MM.1S (cell line): ENCODE measurements at regions not wholly inside any gene's neighbourhood (a gene's known extent, or its start where the extent isn't known, plus 50 kb on each side); places are given as distances from the start of the nearest gene placed in this dataset.

Source experiments
- DNase-seq: peaks from one replicate; pipeline ENCODE4 v3.0.0-alpha.2; 2015
- H2AFZ ChIP-seq: fragments of 300-600 bp; sonication (generic); 2 replicates; pipeline ENCODE4 v1.6.0; 2016; ENCODE audit warnings: antibody characterized with exemption, low read length
- H3F3A ChIP-seq: fragments of 300-600 bp; sonication (generic); 2 replicates; pipeline ENCODE4 v1.6.1; 2016; ENCODE audit warnings: mild to moderate bottlenecking, antibody characterized with exemption, low read length, moderate library complexity, mixed read lengths; ENCODE audit not compliant: insufficient read depth
- H3K27ac ChIP-seq: fragments of 300-600 bp; sonication (generic); 2 replicates; pipeline ENCODE4 v1.5.1; 2016; ENCODE audit warnings: mild to moderate bottlenecking, low read length
- H3K27me3 ChIP-seq: fragments of 300-600 bp; sonication (generic); replicated peaks from 2 replicates; pipeline ENCODE4 v1.6.0; 2016; ENCODE audit warnings: low read length; ENCODE audit not compliant: insufficient read depth
- H3K36me3 ChIP-seq: fragments of 300-600 bp; sonication (generic); replicated peaks from 2 replicates; pipeline ENCODE4 v1.6.1; 2016; ENCODE audit warnings: mild to moderate bottlenecking, low read length, mixed read lengths; ENCODE audit not compliant: insufficient read depth
- H3K4me1 ChIP-seq: fragments of 300-600 bp; sonication (generic); 2 replicates; pipeline ENCODE4 v1.6.1; 2016; ENCODE audit warnings: low read length, mixed read lengths
- H3K4me2 ChIP-seq: fragments of 300-600 bp; sonication (generic); 2 replicates; pipeline ENCODE4 v1.6.0; 2016; ENCODE audit warnings: low read depth, low read length
- H3K4me3 ChIP-seq: fragments of 300-600 bp; sonication (generic); 2 replicates; pipeline ENCODE4 v1.5.1; 2016; ENCODE audit warnings: low read length, mixed read lengths
- H3K79me2 ChIP-seq: fragments of 300-600 bp; sonication (generic); 2 replicates; pipeline ENCODE4 v1.6.1; 2016; ENCODE audit warnings: mixed run types, low read length, mixed read lengths
- H3K9ac ChIP-seq: fragments of 300-600 bp; sonication (generic); 2 replicates; pipeline ENCODE4 v1.6.1; 2016; ENCODE audit warnings: low read length, mixed read lengths
- H3K9me2 ChIP-seq: fragments of 300-600 bp; sonication (generic); replicated peaks from 2 replicates; pipeline ENCODE4 v1.6.1; 2016; ENCODE audit warnings: mild to moderate bottlenecking, low read length, mixed read lengths; ENCODE audit not compliant: insufficient read depth
- H3K9me3 ChIP-seq: fragments of 300-600 bp; sonication (generic); replicated peaks from 2 replicates; pipeline ENCODE4 v1.6.1; 2016; ENCODE audit warnings: mild to moderate bottlenecking, low read length, mixed read lengths; ENCODE audit not compliant: insufficient read depth
- H4K20me1 ChIP-seq: fragments of 300-600 bp; sonication (generic); 2 replicates; pipeline ENCODE4 v1.6.1; 2016; ENCODE audit warnings: mild to moderate bottlenecking, low read length, moderate library complexity, mixed read lengths; ENCODE audit not compliant: insufficient read depth
- CTCF ChIP-seq: fragments of 300-600 bp; sonication (generic); IDR thresholded peaks from 2 replicates; pipeline ENCODE4 v1.5.1; 2016; ENCODE audit warnings: antibody characterized with exemption, low read length, mixed read lengths
- EZH2 ChIP-seq: fragments of 300-600 bp; sonication (generic); optimal IDR thresholded peaks from 2 replicates; pipeline ENCODE3; 2017; ENCODE audit warnings: low read depth, mild to moderate bottlenecking, antibody characterized with exemption, low read length, mixed read lengths
- EZH2phosphoT487 ChIP-seq: fragments of 300-600 bp; sonication (generic); IDR thresholded peaks from 2 replicates; pipeline ENCODE4 v1.6.1; 2018; ENCODE audit warnings: antibody characterized with exemption, low read length

- Histone ChIP-seq H3K9me3 (no peaks in the 10 kb centered on the region), H4K20me1 (no peaks in the 10 kb centered on the region), H3K9me2 (no peaks in the 10 kb centered on the region), H3K27ac (no peak overlapping the region), H3K4me2 (no peak overlapping the region), H3K79me2 (no peaks in the 10 kb centered on the region), H3K36me3 (no peaks in the 10 kb centered on the region), H3K27me3 (no peaks in the 10 kb centered on the region), H3K9ac (no peak overlapping the region), H3K4me3 (no peak overlapping the region), H2AFZ (no peak overlapping the region), H3F3A (no peaks in the 10 kb centered on the region), H3K4me1 (no peaks in the 10 kb centered on the region)
- no peak for TF ChIP-seq EZH2phosphoT487
- TF ChIP-seq EZH2: no peak
- no peak for TF ChIP-seq CTCF
- DNase-seq: no peak
Measured at GRCh38 chr12:75698052-75698451, 186.6 kb upstream of the KRR1 start.

- no peaks in the 10 kb centered on the region for H3K9me2 ChIP-seq
- TF ChIP-seq CTCF: no peak
- TF ChIP-seq EZH2: no peak
- no peak for TF ChIP-seq EZH2phosphoT487
- peak overlapping the region; percentile 68 for H3K4me2 ChIP-seq
- peak overlapping the region; percentile 66 for H2AFZ ChIP-seq
- DNase-seq: no peak
- no peak overlapping the region for H3K9ac ChIP-seq
- no peak overlapping the region for H3K27ac ChIP-seq
- no peaks in the 10 kb centered on the region for H3K36me3 ChIP-seq
- H4K20me1 ChIP-seq: no peaks in the 10 kb centered on the region
- H3F3A ChIP-seq: no peaks in the 10 kb centered on the region
- H3K4me3 ChIP-seq: peak overlapping the region; percentile 22; the same call in 1 of the 2 replicates
- H3K27me3 ChIP-seq: no peaks in the 10 kb centered on the region
- H3K4me1 ChIP-seq: no peaks in the 10 kb centered on the region
- H3K9me3 ChIP-seq: no peaks in the 10 kb centered on the region
- H3K79me2 ChIP-seq: no peaks in the 10 kb centered on the region
Measured at GRCh38 chr12:75695926-75696325, 184.5 kb upstream of the KRR1 start.

- no peak overlapping the region for H3K4me3 ChIP-seq
- no peaks in the 10 kb centered on the region for H3K27me3 ChIP-seq
- H3K9me2 ChIP-seq: no peaks in the 10 kb centered on the region
- no peak for TF ChIP-seq EZH2phosphoT487
- TF ChIP-seq CTCF: no peak
- TF ChIP-seq EZH2: no peak
- no peak overlapping the region for H3K27ac ChIP-seq
- H3K9me3 ChIP-seq: no peaks in the 10 kb centered on the region
- no peaks in the 10 kb centered on the region for H3K79me2 ChIP-seq
- H3K4me2 ChIP-seq: no peak overlapping the region
- no peaks in the 10 kb centered on the region for H3K4me1 ChIP-seq
- no peak overlapping the region for H3K9ac ChIP-seq
- no peaks in the 10 kb centered on the region for H4K20me1 ChIP-seq
- H3K36me3 ChIP-seq: no peaks in the 10 kb centered on the region
- H2AFZ ChIP-seq: no peak overlapping the region
- DNase-seq: no peak
- no peaks in the 10 kb centered on the region for H3F3A ChIP-seq
Measured at GRCh38 chr12:75694534-75695268, 183.3 kb upstream of the KRR1 start.
